PC-3 (cell line): ENCODE measurements at regions not wholly inside any gene's neighbourhood (a gene's known extent, or its start where the extent isn't known, plus 50 kb on each side); places are given as distances from the start of the nearest gene placed in this dataset.

ENCODE experiments used
- CTCF ChIP-seq: fragments of 300-600 bp; sonication (generic); conservative IDR thresholded peaks from 2 replicates; pipeline ENCODE4 v1.5.1; 2017; ENCODE audit warnings: antibody characterized with exemption, low read depth, mild to moderate bottlenecking, low read length
- EZH2 ChIP-seq: fragments of 300-600 bp; sonication (generic); IDR thresholded peaks from one replicate; pipeline ENCODE4 v1.6.1; 2017; ENCODE audit warnings: antibody characterized with exemption, mild to moderate bottlenecking, low read length; ENCODE audit not compliant: unreplicated experiment
- EZH2phosphoT487 ChIP-seq: fragments of 300-600 bp; sonication (generic); IDR thresholded peaks from 2 replicates; pipeline ENCODE4 v1.6.1; 2018; ENCODE audit warnings: mild to moderate bottlenecking, antibody characterized with exemption, low read length, borderline replicate concordance

DNA sequence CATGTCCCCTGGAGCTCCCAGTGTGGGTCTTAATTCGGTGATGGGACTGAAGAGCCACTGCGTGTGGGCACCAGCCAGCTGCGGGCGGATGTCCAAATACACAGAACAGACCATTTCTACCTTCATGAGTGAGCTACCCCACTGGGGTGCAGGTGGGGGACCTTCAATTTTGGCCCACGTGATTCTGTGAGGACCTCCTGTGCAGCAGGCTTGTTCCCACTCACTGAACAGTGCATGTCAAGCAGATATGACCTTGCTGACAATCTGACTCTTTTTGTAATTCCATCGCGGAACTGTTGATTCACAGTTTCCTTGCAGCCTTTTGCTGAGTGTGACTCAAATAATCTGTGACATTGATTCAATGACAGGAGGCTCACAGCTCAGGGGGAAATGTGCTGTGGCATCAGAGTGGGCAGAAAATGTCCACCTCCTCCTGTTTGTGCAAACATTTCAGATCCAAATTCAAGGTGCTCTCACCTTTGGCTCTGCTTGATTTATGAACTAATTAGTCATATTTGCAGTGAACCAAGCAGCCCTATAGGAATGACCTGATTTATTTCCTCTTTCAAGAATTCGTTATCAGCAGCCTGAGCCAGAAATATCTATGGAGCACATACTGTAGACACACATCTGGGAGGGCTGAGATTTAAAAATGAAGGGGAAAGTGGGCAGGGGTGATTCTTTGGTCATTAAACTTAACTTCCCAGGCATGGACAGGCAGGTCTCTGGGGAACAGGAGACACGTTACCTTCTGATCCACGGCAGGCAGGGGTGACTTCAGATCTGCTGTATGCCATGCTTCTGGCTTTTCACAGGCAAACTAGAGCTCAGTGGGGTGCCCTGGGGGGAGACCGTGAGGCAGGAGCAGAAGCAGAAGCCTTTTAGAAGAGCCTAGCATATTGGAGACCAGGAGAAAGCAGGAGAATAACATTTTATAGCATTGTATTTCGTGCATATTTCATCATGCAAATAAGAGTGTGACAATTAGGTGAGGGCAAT is 170.0 kb upstream of the KL start:
- TF ChIP-seq CTCF (no peak), EZH2phosphoT487 (no peak), EZH2 (no peak)
